IMR-90 (cell line): ENCODE measurements at regions not wholly inside any gene's neighbourhood (a gene's known extent, or its start where the extent isn't known, plus 50 kb on each side); places are given as distances from the start of the nearest gene placed in this dataset.

Source experiments
- ATAC-seq: fragments of 200-7000 bp; cut with Tn5 transposase; 2 replicates; pipeline ENCODE4 v1.9.1; 2020; ENCODE audit warnings: low read depth, mild to moderate bottlenecking, moderate library complexity
- BruUV-seq: library from RNA; stranded (reverse); fragments of 400-500 nt; replicated peaks from 2 replicates; lab custom pipeline; 2021; lab: Mats Ljungman, UMichigan
- CTCF ChIA-PET: fragments of 300-600 bp; formaldehyde crosslinking; extraction: SDS; loops from one replicate; lab custom pipeline; 2021; ENCODE audit warnings: antibody characterized with exemption; lab: Yijun Ruan, JAX
- POLR2A ChIA-PET: fragments of 300-600 bp; sonication (Branson Sonifier 250); formaldehyde crosslinking; loops from one replicate; lab custom pipeline; 2022; ENCODE audit warnings: antibody characterized with exemption; ENCODE audit not compliant: unreplicated experiment; lab: Charles Lee
- DNase-seq: peaks from one replicate; pipeline ENCODE4 v3.0.0; 2013
- H2AFZ ChIP-seq: replicated peaks from 2 replicates; pipeline ENCODE3; 2013; ENCODE audit warnings: low read length, mild to moderate bottlenecking; ENCODE audit not compliant: poor library complexity
- H2AK5ac ChIP-seq: 2 replicates; pipeline ENCODE4 v1.6.1; 2013; ENCODE audit warnings: low read depth, low read length, inconsistent platforms
- H2AK9ac ChIP-seq: replicated peaks from 2 replicates; pipeline ENCODE3; 2013; ENCODE audit warnings: mild to moderate bottlenecking, low read depth, low read length, moderate library complexity; ENCODE audit not compliant: poor library complexity
- H2BK120ac ChIP-seq: 2 replicates; pipeline ENCODE4 v1.6.1; 2013; ENCODE audit warnings: low read depth, low read length, inconsistent platforms
- H2BK15ac ChIP-seq: 3 replicates; pipeline ENCODE4 v1.6.1; 2013; ENCODE audit warnings: low read depth, low read length, inconsistent platforms
- H2BK20ac ChIP-seq: 2 replicates; pipeline ENCODE4 v1.6.1; 2013; ENCODE audit warnings: low read depth, mild to moderate bottlenecking, inconsistent platforms, low read length, moderate library complexity
- H2BK5ac ChIP-seq: 2 replicates; pipeline ENCODE4 v1.6.1; 2013; ENCODE audit warnings: mild to moderate bottlenecking, low read depth, low read length, inconsistent platforms; ENCODE audit not compliant: poor library complexity, severe bottlenecking
- H3K14ac ChIP-seq: replicated peaks from 2 replicates; pipeline ENCODE4 v1.6.1; 2013; ENCODE audit warnings: low read depth, low read length, inconsistent platforms
- H3K18ac ChIP-seq: 2 replicates; pipeline ENCODE4 v1.6.1; 2013; ENCODE audit warnings: low read depth, low read length, control low read depth
- H3K23ac ChIP-seq: 2 replicates; pipeline ENCODE4 v1.6.1; 2013; ENCODE audit warnings: low read depth, low read length, inconsistent platforms
- H3K27ac ChIP-seq: 2 replicates; pipeline ENCODE4 v1.5.1; 2013; ENCODE audit warnings: mild to moderate bottlenecking, control low read depth, low read length; ENCODE audit not compliant: insufficient read depth
- H3K27me3 ChIP-seq: 2 replicates; pipeline ENCODE4 v1.6.1; 2013; ENCODE audit warnings: low read length; ENCODE audit not compliant: control insufficient read depth, insufficient read depth
- H3K36me3 ChIP-seq: 2 replicates; pipeline ENCODE4 v1.6.1; 2013; ENCODE audit warnings: low read length, mixed read lengths; ENCODE audit not compliant: control insufficient read depth, insufficient read depth
- H3K4ac ChIP-seq: 2 replicates; pipeline ENCODE4 v1.6.1; 2013; ENCODE audit warnings: low read depth, low read length, inconsistent platforms
- H3K4me1 ChIP-seq: 2 replicates; pipeline ENCODE4 v1.6.1; 2013; ENCODE audit warnings: low read length, mixed read lengths; ENCODE audit not compliant: control insufficient read depth, insufficient read depth
- H3K4me2 ChIP-seq: 2 replicates; pipeline ENCODE4 v1.6.1; 2013; ENCODE audit warnings: low read depth, mild to moderate bottlenecking, control low read depth, low read length, moderate library complexity
- H3K4me3 ChIP-seq: 2 replicates; pipeline ENCODE4 v1.5.1; 2013; ENCODE audit warnings: low read depth, mild to moderate bottlenecking, control low read depth, low read length, moderate library complexity; ENCODE audit not compliant: insufficient read depth
- H3K56ac ChIP-seq: 2 replicates; pipeline ENCODE4 v1.6.1; 2013; ENCODE audit warnings: low read length, inconsistent platforms; ENCODE audit not compliant: insufficient read depth; ENCODE audit errors: extremely low read depth
- H3K79me1 ChIP-seq, 2 experiments: 2 replicates each; pipeline ENCODE4 v1.6.1; 2013; ENCODE audit warnings: low read length in 2 of 2, inconsistent platforms in 1 of 2, low read depth in 1 of 2
- H3K9ac ChIP-seq: 2 replicates; pipeline ENCODE4 v1.6.1; 2013; ENCODE audit warnings: low read depth, low read length, control low read depth
- H3K9me1 ChIP-seq: 2 replicates; pipeline ENCODE4 v1.6.1; 2013; ENCODE audit warnings: low read length, inconsistent platforms; ENCODE audit not compliant: insufficient read depth
- H3K9me3 ChIP-seq: 2 replicates; pipeline ENCODE4 v1.6.1; 2013; ENCODE audit warnings: low read length; ENCODE audit not compliant: control insufficient read depth, insufficient read depth
- H4K20me1 ChIP-seq: 2 replicates; pipeline ENCODE4 v1.6.1; 2013; ENCODE audit warnings: low read length, inconsistent platforms; ENCODE audit not compliant: insufficient read depth
- H4K5ac ChIP-seq: 2 replicates; pipeline ENCODE4 v1.6.1; 2013; ENCODE audit warnings: mild to moderate bottlenecking, low read depth, low read length, control low read depth
- H4K8ac ChIP-seq, 2 experiments: 2 replicates each; pipeline ENCODE4 v1.6.1; 2013; ENCODE audit warnings: low read depth in 2 of 2, low read length in 2 of 2, control low read depth in 1 of 2, inconsistent platforms in 1 of 2
- H4K91ac ChIP-seq: 2 replicates; pipeline ENCODE4 v1.6.1; 2013; ENCODE audit warnings: low read depth, low read length, inconsistent platforms; ENCODE audit not compliant: insufficient read depth
- CEBPB ChIP-seq: IDR thresholded peaks from 2 replicates; pipeline ENCODE4 v1.6.1; 2012; ENCODE audit warnings: low read depth, low read length, improper control_type of control experiment
- CTCF ChIP-seq: conservative IDR thresholded peaks from 2 replicates; pipeline ENCODE4 v1.5.1; 2012; ENCODE audit warnings: mild to moderate bottlenecking, low read depth, low read length, improper control_type of control experiment
- MAFK ChIP-seq: IDR thresholded peaks from 2 replicates; pipeline ENCODE4 v1.6.1; 2012; ENCODE audit warnings: low read depth, low read length, improper control_type of control experiment
- MAZ ChIP-seq: IDR thresholded peaks from 2 replicates; pipeline ENCODE4 v1.6.1; 2012; ENCODE audit warnings: low read depth, mild to moderate bottlenecking, low read length, improper control_type of control experiment, moderate library complexity, borderline replicate concordance
- MXI1 ChIP-seq: IDR thresholded peaks from 2 replicates; pipeline ENCODE4 v1.6.1; 2012; ENCODE audit warnings: low read depth, mild to moderate bottlenecking, low read length, moderate library complexity, borderline replicate concordance
- NFE2L2 ChIP-seq: fragments of 150-350 bp; IDR thresholded peaks from 2 replicates; pipeline ENCODE4 v1.6.1; 2016; ENCODE audit warnings: low read depth, mild to moderate bottlenecking, low read length
- RAD21 ChIP-seq: IDR thresholded peaks from 2 replicates; pipeline ENCODE4 v1.6.1; 2012; ENCODE audit warnings: low read length, improper control_type of control experiment
- RCOR1 ChIP-seq: IDR thresholded peaks from 2 replicates; pipeline ENCODE4 v1.6.1; 2012; ENCODE audit warnings: mild to moderate bottlenecking, low read length, improper control_type of control experiment; ENCODE audit not compliant: insufficient replicate concordance
- SMC3 ChIP-seq: fragments of 150-350 bp; IDR thresholded peaks from 2 replicates; pipeline ENCODE4 v1.6.1; 2016; ENCODE audit warnings: low read depth, mild to moderate bottlenecking, antibody characterized with exemption, low read length, moderate library complexity
- USF2 ChIP-seq: fragments of 150-350 bp; IDR thresholded peaks from 2 replicates; pipeline ENCODE4 v1.6.1; 2017; ENCODE audit warnings: mild to moderate bottlenecking, antibody characterized with exemption, low read length, low read depth
- WGBS, 2 experiments: methylation state at CpG; one replicate each; pipeline versions ENCODE4 v1.1.5 to v1.1.7; 2013; ENCODE audit warnings: missing lambda C conversion rate in 2 of 2; ENCODE audit not compliant: insufficient read length in 1 of 2; ENCODE audit errors: extremely low coverage in 2 of 2; 5-methylcytosine and 5-hydroxymethylcytosine counted together
- dilution Hi-C: fragments of 300-500 bp; cut with HindIII; formaldehyde crosslinking; loops from one replicate; pipeline ENCODE4 v1.14.3; 2018; ENCODE audit warnings: low sequenced_read_pairs; ENCODE audit not compliant: unreplicated experiment
- in situ Hi-C: fragments of 300-500 bp; cut with MboI; formaldehyde crosslinking; loops from 3 replicates; pipeline ENCODE4 v1.14.3; 2019; ENCODE audit warnings: low sequenced_read_pairs, inconsistent platforms, mixed read lengths
- intact Hi-C: fragments of 100-400 bp; cut with micrococcal nuclease; formaldehyde crosslinking; loops from 2 replicates; pipeline ENCODE4 v1.10.0; 2022

GRCh38 chr1:29884740-29885139, 648.4 kb downstream of the PTPRU start:
- TF ChIP-seq NFE2L2, result no peak
- TF ChIP-seq CTCF, result no peak
- TF ChIP-seq MAZ, result no peak
- no peak for TF ChIP-seq RAD21
- no peak for TF ChIP-seq MAFK
- TF ChIP-seq MXI1, result no peak
- TF ChIP-seq USF2, result no peak
- no peak for TF ChIP-seq SMC3
- TF ChIP-seq CEBPB, result no peak
- no peak for TF ChIP-seq RCOR1
- Histone ChIP-seq H3K27me3 (no peaks in the 10 kb centered on the region), H3K9me1 (no peaks in the 10 kb centered on the region), H4K5ac (no peak overlapping the region), H2BK120ac (no peak overlapping the region), H3K79me1 (no peaks in the 10 kb centered on the region), H3K9me3 (no peaks in the 10 kb centered on the region), H2AK9ac (no peak overlapping the region), H2AFZ (no peak overlapping the region), H3K56ac (no peak overlapping the region), H3K9ac (no peak overlapping the region), H2BK5ac (no peak overlapping the region), H3K18ac (no peak overlapping the region), H2BK15ac (no peak overlapping the region), H3K4me3 (no peak overlapping the region), H3K23ac (no peak overlapping the region), H3K4me1 (no peaks in the 10 kb centered on the region), H4K20me1 (no peaks in the 10 kb centered on the region), H3K14ac (no peak overlapping the region), H4K91ac (no peak overlapping the region), H3K36me3 (no peaks in the 10 kb centered on the region), H2AK5ac (no peak overlapping the region), H3K27ac (no peak overlapping the region), H3K4ac (no peak overlapping the region), H4K8ac (no peak overlapping the region), H3K4me2 (no peak overlapping the region), H2BK20ac (no peak overlapping the region)
- intact Hi-C loops, result no loop called here
- in situ Hi-C loops, result no loop called here
- no TSS peak for BruUV-seq
- no peak for ATAC-seq
- DNase-seq, result no peak
- ChIA-PET POLR2A (no interaction called here), CTCF (no interaction called here)
- dilution Hi-C loops, result no loop called here
- 29% methylated on average over 1 of the region's 2 CpGs; no CpG with 5 or more reads in 1 of the 2 experiments for WGBS, 2 experiments
